NT2/D1 (cell line): ENCODE measurements at regions not wholly inside any gene's neighbourhood (a gene's known extent, or its start where the extent isn't known, plus 50 kb on each side); places are given as distances from the start of the nearest gene placed in this dataset.

Experiments
- SUZ12 ChIP-seq: IDR thresholded peaks from 2 replicates; pipeline ENCODE4 v1.6.1; 2011; ENCODE audit not compliant: insufficient read length, insufficient read depth; ENCODE audit errors: extremely low read depth
- YY1 ChIP-seq: IDR thresholded peaks from 2 replicates; pipeline ENCODE4 v1.6.1; 2011; ENCODE audit not compliant: insufficient read length, insufficient read depth

GRCh38 chr7:3107889-3108570 is 64.4 kb upstream of the CARD11 start:
- no peak for TF ChIP-seq YY1
- no peak for TF ChIP-seq SUZ12
